GM19035 (cell line): ENCODE measurements at regions not wholly inside any gene's neighbourhood (a gene's known extent, or its start where the extent isn't known, plus 50 kb on each side); places are given as distances from the start of the nearest gene placed in this dataset.

ENCODE experiments used
- ATAC-seq: cut with Tn5 transposase; IDR thresholded peaks from one replicate; pipeline ENCODE4 v1.9.1; 2021; ENCODE audit not compliant: unreplicated experiment

GRCh38 chr3:72380711-72381493 is 467.3 kb downstream of the SHQ1 start:
- no peak for ATAC-seq

- no peak for ATAC-seq
These were observed 468.1 kb downstream of the SHQ1 start for GRCh38 chr3:72380193-72380592.

- no peak for ATAC-seq
These were observed 468.6 kb downstream of the SHQ1 start for GRCh38 chr3:72379500-72380187.

GRCh38 chr3:72378287-72378686 is 470.0 kb downstream of the SHQ1 start:
- no peak for ATAC-seq

DNA sequence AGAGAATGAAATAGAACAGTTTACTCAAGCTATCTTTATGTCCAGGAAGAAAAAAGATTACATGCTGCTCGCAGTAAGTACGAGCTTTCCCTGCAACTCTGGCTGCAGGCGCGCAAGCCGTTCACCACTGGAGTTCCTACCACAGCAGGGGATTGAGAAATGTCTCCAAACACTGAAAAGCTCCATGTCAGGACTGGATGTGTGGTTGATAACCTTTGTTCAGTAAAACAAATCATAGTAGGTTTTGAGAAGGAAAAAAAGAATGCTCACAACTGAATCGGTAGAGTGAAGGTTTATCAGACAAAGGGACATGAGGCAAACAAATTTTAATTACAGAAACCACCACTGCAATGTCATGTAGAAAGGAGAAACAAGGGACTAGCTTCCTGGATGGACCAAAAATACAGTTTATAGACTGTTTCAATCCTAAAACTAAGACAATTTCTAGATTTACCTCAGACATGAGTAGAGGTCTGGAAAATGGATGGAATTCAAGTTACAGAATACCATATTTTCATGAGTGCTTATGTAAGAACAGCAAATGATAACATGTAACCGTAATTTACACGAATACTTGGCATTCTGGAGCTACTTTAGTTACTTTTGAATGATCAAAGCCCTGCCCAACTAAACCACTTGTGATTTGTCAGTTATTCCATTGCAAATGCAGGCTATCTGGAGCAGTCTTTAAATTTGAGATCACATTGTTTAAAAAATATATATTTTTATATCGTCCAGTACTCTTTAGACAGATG is 471.1 kb downstream of the SHQ1 start:
- ATAC-seq = no peak

DNA sequence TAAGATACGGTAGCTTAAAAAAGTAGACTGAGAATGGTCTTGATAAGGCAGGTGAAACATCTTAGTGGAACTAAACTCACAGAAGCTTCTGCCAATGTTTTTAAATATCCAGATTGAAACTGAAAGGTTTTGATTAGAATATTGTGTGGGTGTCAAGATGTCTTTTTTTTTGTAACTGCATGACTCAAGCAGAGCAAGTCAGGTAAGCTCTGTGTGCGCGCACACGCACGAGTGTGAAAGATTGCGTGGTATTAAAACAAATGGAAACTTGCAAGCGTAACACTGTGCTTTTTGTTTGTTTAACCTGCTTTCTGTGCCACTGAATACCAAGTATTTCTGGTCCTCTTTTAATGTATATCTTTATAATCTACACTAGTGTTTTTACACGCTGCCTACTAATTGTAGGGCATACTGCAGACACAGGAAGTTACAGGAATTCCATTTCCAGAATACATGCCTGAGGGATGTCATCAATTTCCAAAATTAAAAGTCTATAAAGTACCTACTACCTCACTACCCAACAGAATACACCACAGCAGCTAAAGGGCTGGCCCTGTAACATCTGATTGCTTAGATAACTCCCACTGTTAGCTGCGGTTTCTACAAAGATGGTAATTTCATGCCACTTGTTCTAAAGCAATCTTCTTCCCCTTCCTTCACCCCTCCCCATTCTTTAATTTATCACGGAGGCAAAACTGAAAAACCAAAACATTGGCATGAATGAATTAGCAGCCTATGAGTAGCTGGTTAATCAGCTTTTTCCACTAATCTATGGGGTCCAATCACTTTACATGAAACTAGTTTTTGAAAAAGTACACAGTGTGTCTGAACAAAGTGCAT is 472.8 kb downstream of the SHQ1 start:
- no peak for ATAC-seq

DNA sequence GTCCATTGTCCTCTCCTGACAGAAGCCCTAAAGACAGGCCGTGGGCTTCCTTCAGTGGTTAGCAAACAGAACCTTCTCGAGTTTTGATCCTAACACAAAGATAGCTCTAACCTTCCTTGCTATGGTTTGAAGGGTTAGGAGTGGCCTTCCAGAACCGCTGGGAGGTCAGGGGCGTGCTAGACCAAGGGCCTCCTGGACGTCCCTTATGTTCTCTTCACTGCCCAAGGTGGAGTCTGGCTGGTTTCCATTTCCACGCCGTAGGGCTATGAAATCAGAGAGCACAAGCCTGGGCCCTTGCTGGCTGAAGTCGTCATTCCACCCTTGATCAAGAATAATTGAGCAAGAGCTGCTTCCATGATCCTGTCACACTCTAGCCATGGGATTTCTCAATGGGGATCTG is 475.1 kb downstream of the SHQ1 start:
- no peak for ATAC-seq

- ATAC-seq = no peak
These were observed 476.1 kb downstream of the SHQ1 start for GRCh38 chr3:72372161-72372560.

DNA sequence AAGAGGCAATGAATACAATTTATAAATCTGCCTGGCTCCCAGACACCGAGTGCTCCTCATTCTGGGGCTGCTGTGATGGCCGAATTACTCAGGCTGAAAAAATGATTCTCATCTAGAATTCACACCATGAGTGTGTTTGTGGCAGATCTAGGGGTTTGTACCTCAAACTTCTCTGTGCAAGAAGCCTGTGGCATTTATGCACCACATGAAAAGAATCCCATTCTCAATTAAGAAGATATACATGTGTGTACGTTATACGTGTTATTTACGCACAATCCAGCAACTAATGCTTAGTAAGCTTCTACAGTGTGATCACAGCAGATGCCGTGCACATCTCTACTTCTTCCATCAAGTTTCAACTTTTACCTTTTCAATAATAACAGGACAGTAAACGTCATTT is 476.8 kb downstream of the SHQ1 start:
- no peak for ATAC-seq

DNA sequence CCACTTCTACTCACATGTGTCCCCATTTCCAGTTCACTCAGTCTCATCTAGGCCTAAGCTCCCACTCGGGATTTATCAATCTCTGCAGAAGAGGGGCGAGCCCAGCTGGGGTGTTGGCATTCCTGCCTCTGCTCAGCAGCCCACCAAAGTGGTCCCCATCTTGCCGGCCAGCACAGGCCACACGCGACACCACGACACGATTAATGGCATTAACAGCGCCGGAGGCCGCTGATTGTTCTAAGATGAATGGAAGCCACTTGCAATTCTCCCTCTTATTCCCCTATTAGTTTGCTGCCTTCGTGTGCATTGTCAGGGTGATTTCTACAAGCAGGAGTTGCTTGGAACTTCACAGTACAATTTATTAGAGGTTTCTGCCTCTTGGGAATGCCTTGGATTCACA is 477.3 kb downstream of the SHQ1 start:
- no peak for ATAC-seq

DNA sequence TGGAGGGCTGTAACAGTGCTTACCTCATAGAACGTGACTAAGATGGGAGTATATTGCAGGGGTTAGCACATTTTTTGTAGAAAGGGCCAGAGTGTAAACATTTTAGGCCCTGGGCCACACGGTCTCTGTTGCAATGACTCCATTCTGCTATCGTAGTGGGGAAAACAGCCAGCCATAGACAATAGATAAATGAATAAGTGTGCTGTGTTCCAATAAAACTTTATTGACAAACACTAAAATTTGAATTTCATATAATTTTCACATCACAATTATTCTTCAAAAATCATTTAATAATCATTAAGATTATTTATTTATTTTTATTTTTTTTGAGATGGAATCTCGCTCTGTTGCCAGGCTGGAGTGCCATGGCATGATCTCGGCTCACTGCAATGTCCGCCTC is 478.6 kb downstream of the SHQ1 start:
- ATAC-seq = no peak

GRCh38 chr3:72368331-72368975 is 479.8 kb downstream of the SHQ1 start:
- ATAC-seq = no peak

GRCh38 chr3:72361990-72362389 is 486.3 kb downstream of the SHQ1 start:
- ATAC-seq = no peak

DNA sequence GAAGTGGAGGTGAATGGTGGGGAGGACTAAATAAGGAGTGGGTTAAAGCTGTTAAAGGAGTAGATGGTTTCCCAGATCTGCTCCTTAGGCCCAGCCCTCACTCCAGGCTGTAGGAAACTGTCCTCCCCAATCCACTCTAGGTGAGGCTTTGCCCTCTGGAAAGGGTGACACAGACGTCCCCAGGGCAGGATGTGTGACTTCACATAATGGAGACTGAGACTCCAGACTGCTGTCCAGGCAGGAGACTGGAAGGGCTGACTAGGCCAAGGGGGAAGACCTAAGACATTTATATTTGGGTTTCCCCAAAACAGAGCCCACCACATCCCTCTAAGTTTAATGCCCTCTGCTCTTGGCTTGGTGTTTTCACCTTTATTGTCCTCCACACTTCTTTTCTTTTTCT is 488.5 kb downstream of the SHQ1 start:
- no peak for ATAC-seq

DNA sequence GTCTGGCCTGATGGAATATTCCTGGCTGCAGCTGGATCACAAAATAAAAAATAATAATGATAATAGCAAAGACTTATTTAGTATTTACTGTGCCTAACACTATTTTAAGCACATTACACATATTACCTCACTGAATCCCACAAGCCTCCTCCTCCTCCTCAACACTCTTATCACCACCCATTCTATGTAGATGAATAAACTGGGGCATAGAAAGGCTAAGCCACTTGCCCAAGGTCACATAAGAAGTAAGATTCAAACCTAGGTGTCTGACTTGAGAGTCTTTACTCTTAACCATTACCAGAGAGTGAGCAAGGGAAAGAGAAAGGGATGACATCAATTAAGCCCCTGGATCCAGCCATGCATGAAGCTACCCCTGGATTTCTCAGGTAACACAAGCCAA is 493.1 kb downstream of the SHQ1 start:
- ATAC-seq = no peak

DNA sequence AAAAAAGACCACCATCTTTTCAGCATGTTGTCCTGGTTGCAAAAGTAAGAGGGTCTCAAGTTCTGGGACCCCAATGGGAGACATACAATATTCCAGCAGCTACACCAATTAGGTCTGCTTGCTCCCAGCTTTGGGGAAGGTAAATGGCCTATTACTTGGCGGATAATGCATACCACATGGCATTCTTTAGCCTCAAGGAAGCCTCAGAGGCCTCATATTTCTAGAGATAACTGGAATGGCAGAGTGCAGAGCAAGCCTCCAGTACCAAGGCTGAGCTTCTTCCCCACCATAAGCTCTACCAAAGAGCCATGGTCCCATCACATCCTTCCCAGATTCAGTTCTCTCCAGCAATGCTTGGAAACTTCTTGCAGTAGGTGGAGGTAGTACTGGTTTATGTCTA is 493.8 kb downstream of the SHQ1 start:
- ATAC-seq = no peak

DNA sequence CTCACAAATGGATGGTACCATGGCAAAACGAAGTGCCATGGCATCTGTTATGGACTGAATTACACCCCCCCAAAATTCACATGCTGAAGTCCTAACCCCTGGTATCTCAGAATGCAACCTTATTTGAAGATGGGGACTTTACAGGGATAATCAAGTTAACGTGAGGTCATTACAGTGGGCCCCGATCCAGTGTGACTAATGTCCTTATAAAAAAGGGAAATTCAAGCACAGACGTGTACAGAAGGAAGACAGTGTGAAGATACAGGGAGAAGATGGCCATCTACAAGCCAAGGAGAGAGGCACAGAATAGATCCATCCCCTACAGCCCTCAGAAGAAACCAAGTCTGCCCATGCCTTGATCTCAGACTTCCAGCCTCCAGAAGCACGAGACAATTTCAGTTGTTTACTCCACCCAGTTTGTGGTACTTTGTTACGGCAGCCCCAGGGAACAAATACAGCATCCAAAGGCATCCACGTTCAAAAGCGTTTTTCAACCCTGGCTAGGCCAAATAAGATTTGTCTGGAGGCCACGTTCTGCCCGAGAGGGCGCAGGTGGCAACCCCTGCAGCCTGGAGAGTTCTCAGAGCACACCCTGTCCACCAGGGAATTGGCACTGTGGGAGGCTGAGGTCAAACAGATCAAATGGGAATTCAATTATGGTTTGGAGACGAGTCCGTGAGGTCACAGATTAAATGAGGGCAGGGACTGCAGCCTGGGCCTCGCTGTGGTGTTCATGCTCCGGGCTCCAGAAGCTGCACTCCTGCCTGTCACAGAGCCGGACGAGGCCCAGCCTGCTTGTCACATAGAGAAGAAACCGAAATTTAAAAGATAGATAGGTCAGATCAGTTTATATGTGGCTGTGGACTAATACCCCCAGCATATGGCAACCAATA is 494.8 kb downstream of the SHQ1 start:
- no peak for ATAC-seq

GRCh38 chr3:72352176-72352575 is 496.1 kb downstream of the SHQ1 start:
- ATAC-seq = no peak

GRCh38 chr3:72351536-72351935 is 496.7 kb downstream of the SHQ1 start:
- no peak for ATAC-seq
